ENCODE measurements at regions not wholly inside any gene's neighbourhood (a gene's known extent, or its start where the extent isn't known, plus 50 kb on each side); places are given as distances from the start of the nearest gene placed in this dataset.
"Not testable (repeated sequence)": the region's sequence is repeated elsewhere in the genome, so short reads cannot be mapped to it uniquely, and the experiment has no call there.

GRCh38 chr1:25171013-25171412 is 61.3 kb downstream of the SYF2 start:
- not testable (repeated sequence) for FAIRE-seq

DNA sequence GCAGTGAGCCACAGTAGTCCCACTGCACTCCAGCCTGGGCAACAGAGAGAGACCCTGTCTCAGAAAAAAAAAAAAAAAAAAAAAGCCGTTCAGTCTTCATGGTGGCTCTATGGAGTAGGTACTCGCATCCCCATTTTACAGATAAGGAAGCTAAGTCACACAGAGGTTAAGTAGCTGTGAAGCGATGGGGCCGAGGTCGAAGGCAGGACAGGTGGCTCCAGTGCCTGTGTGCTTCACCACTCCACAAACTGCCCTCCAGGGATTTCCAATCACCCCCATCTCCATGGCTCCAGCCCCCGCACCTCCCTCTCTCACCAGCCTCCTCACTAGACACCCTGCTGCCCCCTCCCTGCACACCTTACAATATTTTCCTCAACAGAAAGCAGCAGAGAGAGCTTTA is 61.9 kb downstream of the SYF2 start:
- FAIRE-seq: no peak

DNA sequence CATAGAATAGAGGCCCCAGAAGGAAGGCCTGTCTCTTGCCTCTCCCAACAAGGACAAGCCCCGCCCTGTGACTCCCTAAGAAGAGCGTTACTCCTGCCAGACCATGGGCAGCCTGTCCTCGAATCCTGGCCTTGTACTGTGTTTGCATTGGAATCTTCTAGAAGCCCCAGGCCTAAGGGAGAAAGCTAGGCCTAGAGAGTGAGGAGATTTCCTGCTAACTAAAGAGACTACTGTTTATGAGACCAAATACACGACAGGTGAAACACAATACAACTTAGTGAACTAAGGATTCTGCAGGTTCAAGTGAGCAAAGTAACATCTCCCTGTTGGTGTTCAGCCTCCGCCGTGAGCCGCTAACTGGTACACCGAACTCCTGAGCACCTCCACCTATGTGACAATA is 62.7 kb downstream of the SYF2 start:
- FAIRE-seq: no peak

- FAIRE-seq: no peak
Observed at GRCh38 chr1:25169168-25169567, 63.1 kb downstream of the SYF2 start.

DNA sequence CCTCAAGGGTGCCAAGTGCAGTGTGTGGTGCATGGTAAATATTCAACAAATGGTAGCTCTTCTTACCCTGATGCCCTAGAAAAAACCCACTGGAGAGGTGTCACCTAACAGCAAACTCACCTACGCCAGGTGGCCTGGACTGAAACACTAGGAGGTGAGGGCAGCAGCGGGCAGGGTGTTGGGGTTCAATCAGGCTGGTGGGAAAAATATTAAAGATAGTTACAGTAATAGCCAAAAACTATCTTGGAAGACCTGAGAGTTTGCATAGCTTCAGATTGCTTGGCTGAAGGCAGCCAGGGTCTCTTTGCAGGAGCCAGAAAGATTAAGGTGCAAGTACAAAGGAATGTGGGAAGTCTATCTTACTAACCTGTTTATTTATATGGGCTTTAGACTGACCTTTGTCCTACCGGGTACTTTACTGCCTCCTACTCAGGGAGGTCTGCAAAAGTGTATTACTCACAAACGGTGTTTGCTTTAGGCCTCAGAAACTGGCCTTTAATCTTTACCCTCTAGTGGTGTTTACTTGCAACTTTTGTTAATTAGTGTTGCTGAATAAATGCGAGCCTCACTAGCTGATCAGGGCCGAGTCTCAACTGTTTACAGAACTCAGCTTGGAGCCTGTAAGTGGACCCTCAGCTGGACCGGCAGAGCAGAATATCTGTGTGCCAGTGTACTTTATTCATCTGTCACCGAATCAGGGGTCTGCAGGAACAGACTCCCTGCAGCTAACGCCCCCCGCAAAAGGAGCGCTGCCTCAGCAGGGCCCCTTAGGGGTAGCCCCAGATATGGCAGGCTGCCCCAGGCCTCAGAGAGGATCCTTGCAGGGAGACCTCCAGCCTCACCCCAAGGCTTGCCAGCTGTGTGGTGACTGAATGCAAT is 63.9 kb downstream of the SYF2 start:
- FAIRE-seq: no peak

DNA sequence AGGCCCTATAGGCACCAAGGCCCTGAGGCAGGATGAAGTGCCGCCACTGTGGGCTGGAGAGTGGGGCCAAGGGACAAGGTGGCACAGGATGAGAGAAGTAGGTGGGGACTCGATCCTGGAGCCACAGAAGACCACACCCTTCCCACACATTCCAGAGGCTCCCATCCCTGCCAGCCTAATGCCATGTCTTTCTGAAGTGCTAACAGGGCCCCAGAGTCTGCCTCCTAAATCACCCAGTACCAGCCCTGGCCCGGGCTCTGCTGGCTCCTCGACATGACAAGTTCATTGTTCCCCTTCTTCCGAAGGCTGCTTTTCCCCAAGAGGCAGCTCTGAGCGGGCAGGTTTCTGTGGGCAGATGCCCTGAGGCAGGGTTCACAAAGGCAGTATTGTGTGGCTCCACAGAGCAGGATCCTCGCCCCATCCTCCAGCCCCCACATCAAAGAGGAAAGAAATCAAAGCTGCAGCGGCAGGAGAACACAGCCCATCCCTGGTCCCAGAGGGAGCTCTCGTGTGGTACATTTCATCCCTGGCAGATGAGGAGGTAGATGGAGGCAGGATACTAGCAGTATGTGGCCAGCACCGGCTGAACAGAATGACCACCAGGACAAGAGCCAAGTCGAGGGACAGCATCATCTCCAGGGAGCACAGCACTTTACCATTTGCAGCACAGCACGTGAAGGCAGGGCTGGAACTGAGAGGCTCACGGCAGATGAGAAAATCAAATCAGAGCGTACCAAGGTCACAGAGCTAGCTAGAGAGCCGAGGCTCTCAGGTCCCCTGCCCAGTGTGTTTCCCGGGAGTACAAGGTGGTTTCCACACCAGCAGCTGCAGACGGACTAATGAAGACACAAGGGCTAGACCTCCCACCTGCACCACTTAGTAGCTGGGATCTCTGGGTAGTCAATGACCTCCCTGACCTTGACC is 64.8 kb downstream of the SYF2 start:
- no peak for FAIRE-seq

DNA sequence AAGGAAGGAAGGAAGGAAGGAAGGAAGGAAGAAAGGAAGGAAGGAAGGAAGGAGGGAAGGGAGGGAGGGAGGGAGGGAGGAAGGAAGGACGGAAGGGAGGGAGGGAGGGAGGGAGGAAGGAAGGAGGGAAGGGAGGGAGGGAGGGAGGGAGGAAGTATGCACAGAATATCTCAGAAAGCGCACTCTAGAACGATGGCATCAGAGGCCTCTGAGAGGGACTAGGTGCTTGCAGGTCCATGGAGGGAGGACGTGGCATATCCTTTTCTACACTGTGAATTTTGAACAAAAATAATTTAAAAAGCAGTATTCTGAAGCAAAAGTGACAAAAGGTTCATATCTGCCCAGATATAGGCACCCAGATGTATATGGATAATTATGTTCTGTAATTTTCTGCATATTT is 65.5 kb downstream of the SYF2 start:
- FAIRE-seq: no peak

GRCh38 chr1:25163986-25164385 is 68.3 kb downstream of the SYF2 start:
- FAIRE-seq: no peak

DNA sequence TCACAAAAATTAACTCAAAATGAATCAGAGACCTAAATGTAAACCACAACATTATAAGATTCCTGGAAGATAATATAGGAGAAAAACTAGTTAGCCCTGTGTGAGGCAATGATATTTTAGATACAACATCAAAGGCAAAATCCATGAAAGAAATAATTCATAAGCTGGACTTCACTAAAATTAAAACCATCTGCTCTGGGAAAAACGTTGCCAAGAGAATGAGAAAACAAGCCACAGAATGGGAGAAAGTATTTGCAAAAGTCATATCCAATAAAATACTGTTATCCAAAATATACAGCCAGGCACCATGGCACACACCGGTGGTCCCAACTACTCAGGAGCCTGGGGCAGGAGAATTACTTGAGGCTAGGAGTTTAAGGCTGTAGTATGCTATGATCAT is 70.3 kb downstream of the SYF2 start:
- no peak for FAIRE-seq

DNA sequence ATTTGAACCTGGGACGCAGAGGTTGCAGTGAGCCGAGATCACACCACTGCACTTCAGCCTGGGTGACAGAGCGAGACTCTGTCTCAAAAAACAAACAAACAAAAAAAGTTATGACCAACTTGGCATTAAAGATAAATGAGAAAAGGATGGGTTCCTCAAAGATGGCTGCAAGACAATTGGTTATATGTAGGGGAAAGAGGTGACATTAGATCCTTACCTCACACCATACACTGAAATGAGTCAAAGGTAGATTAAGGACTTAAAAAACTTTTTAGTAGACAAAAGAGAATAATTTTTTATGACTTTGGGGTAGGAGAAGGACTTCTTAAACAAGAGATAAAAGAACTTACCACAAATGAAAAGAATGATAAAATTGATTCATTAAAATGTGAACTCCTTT is 74.5 kb downstream of the SYF2 start:
- FAIRE-seq: no peak

- no peak for FAIRE-seq
Observed at GRCh38 chr1:25150985-25151495, 81.3 kb downstream of the SYF2 start.

- no peak for FAIRE-seq
Observed at GRCh38 chr1:25148673-25149300, 83.5 kb downstream of the SYF2 start.

DNA sequence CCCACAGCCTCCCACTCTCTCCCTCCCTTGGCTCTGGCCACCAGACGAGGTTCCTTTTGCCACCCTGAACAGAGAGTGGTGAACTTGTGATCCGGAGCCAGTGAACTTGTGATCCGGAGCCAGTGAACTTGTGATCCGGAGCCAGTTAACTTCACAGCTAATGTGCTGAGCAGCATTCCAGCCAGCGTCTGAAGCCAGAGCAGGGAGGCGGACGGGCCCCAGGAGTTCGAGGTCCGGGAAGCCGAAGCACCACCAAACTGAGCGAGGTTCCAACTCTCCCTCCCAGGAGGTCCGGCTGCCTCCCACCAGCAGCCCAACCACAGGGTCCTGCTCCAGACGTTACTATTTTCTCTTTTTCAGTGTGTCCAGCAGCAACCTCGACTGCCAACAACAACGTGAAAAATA is 85.8 kb downstream of the SYF2 start:
- FAIRE-seq: no peak

- no peak for FAIRE-seq
Observed at GRCh38 chr1:25145775-25146393, 86.4 kb downstream of the SYF2 start.

DNA sequence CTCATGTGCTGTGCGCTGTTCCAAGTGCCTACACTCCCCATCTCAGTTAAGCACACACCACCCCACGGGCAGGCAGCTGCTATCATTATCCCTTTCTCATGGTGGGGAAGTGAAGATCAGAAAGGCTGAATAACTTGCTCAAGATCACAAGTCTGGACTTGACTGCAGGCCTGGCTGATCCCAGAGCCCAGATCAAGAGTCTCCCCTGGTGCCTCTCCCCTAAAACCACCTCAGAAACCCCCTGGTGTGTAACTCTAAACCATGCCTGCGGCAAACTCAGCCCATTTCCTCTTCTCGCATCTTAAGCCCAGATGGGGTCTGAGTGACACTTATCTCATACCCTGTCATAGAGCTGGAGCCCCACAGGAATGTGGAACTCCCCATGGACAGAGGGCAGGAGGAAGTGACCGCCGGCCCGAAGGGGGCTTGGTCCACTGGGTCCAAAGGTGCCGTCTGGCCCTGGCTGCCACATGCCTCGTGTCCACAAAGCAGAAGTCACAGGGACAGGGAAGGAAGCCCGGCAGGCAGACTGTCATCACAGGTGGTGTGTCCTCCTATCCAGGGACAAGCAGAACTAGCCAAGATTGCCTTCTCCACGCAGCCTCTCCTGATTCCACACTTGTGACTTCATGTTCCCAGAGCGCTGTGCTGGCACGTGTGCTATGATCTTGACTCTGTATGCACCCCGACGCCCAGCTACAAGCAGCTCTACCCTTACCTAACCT is 92.1 kb downstream of the SYF2 start:
- no peak for FAIRE-seq

GRCh38 chr1:25137521-25138395 is 94.5 kb downstream of the SYF2 start:
- no peak for FAIRE-seq

DNA sequence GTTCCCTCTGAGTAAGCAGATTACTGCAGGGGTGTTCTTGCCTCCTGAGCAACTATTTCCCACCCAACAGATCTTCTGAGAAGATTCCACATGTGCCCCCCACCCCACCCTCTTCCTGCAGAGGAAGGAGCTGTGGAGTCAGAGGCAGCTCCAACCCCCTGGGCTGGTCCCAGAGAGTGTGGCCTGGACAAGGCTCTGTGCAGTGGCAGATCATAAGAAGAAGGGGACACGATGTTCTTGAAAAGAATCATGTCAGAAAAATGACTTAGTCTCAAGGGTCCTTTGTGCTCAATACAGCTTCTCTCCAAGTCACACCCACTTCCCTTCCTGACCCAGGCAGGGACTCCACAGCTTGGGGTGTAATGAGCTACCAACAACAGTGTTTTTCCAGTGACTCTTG is 95.2 kb downstream of the SYF2 start:
- FAIRE-seq: no peak

DNA sequence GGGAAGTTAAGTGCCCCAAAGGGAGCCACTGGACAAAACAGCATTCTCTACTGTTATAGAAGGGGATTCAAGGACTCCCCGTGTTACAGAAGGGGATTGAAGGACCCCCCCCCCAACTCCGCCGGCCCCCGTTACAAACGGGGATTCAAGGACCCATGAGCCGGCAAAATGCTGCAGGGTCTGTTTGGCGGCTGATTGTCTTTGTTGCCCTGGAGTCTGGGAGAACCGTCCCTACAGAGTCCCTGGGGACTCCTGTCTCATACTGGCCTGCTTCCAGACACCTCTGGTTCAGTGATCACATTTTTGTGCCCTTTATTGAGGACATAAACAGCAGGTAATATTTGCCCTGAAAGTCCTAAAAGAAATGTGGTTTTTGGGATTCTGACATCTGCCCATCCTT is 96.4 kb downstream of the SYF2 start:
- no peak for FAIRE-seq

DNA sequence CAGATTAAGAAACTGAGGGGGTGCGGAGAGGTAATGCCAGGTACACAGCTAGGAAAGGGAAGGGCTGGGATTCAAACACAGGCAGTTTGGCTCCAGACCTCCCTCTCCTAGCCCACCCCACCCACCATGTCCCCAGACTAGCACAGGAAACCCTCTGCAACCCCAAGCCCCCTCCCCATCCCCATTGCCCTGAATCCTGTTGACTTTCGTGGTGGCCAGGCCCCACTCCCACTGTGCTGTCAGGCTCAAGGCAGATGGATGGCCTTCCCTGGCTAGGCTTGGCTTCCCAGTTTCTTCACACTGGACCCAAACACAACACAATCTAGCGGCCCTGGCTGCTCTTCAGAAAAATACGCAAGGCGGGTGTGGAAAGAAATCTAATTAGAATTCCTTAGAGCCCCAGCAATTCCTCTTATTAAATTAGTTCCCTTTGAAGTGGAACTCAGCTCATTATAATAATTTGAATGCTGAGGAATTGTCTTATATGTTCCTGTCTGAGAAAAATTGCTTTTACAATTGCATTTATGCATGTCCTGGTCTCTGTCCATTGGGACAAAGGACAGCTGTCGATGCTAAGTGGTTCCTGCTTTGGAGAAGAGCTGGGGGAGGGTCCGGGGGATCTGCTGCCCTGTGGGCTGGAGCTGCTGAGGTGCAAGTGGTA is 97.4 kb downstream of the SYF2 start:
- no peak for FAIRE-seq

GRCh38 chr1:25134307-25134706 is 98.0 kb downstream of the SYF2 start:
- FAIRE-seq: no peak
